K562 (cell line): ENCODE measurements at regions not wholly inside any gene's neighbourhood (a gene's known extent, or its start where the extent isn't known, plus 50 kb on each side); places are given as distances from the start of the nearest gene placed in this dataset.

Experiments used
- ATAC-seq: fragments of 200-7000 bp; cut with Tn5 transposase; 3 replicates; pipeline ENCODE4 v1.9.1; 2020; ENCODE audit warnings: moderate library complexity
- BruUV-seq: library from RNA; stranded (reverse); fragments of 400-500 nt; replicated peaks from 2 replicates; lab custom pipeline; 2021; lab: Mats Ljungman, UMichigan
- CTCF ChIA-PET: fragments of 300-600 bp; formaldehyde crosslinking; extraction: SDS; loops from one replicate; lab custom pipeline; 2021; ENCODE audit warnings: low intra/inter-chr PET ratio; lab: Yijun Ruan, JAX
- POLR2A ChIA-PET: fragments of 300-600, 350-650 bp; sonication (Branson Sonifier 250); formaldehyde crosslinking; extraction: SDS; loops from one replicate; lab custom pipeline; 2021; ENCODE audit warnings: antibody characterized with exemption, inconsistent platforms; lab: Yijun Ruan, JAX
- DNase-seq, 4 experiments: peaks; one replicate each; pipeline versions ENCODE4 v3.0.0 to v3.0.0-alpha.2; 2011 to 2018; ENCODE audit warnings: low spot score in 3 of 4, mixed read lengths in 3 of 4; ENCODE audit errors: extremely low read depth in 1 of 4
- FAIRE-seq: peaks from 2 replicates; lab custom pipeline; 2011; peaks lifted over from hg19 to GRCh38; lab: Jason Lieb, UNC
- H2AFZ ChIP-seq: 2 replicates; pipeline ENCODE4 v1.6.0; 2011; ENCODE audit warnings: low read depth, low read length, control low read depth, inconsistent platforms
- H3K27ac ChIP-seq: fragments of 200-600 bp; 3 replicates; pipeline ENCODE4 v1.8.0; 2011; ENCODE audit warnings: low read depth, mild to moderate bottlenecking, control low read depth, inconsistent platforms, low read length, moderate library complexity, mixed read lengths; ENCODE audit errors: extremely low read depth
- H3K27me3 ChIP-seq, 2 experiments: fragments of 300-600 bp in 1 of 2; 2 replicates in 1 of 2; 3 replicates in 1 of 2; pipeline versions ENCODE4 v1.6.0 to v1.8.0; 2011; ENCODE audit warnings: inconsistent platforms in 2 of 2, low read length in 2 of 2, mild to moderate bottlenecking in 1 of 2, mixed read lengths in 1 of 2, moderate library complexity in 1 of 2; ENCODE audit not compliant: control insufficient read depth in 2 of 2, insufficient read depth in 2 of 2
- H3K36me3 ChIP-seq: fragments of 300-600 bp; 3 replicates; pipeline ENCODE4 v1.8.0; 2011; ENCODE audit warnings: mild to moderate bottlenecking, low read length, inconsistent platforms; ENCODE audit not compliant: control insufficient read depth, insufficient read depth
- H3K4me1 ChIP-seq, 2 experiments: fragments of 200-600 bp in 1 of 2; replicated peaks in 1 of 2; 2 replicates in 1 of 2; 3 replicates in 1 of 2; pipeline versions ENCODE4 v1.5.1 to v1.8.0; 2011; ENCODE audit warnings: inconsistent platforms in 2 of 2, low read length in 2 of 2, mild to moderate bottlenecking in 1 of 2, mixed read lengths in 1 of 2, moderate library complexity in 1 of 2; ENCODE audit not compliant: control insufficient read depth in 2 of 2, insufficient read depth in 2 of 2
- H3K4me2 ChIP-seq: 2 replicates; pipeline ENCODE4 v1.6.1; 2011; ENCODE audit warnings: low read length, control low read depth, inconsistent platforms, mixed read lengths; ENCODE audit not compliant: insufficient read depth
- H3K4me3 ChIP-seq: fragments of 200-600 bp; sonication (generic), shearing (Covaris generic); 2 replicates; pipeline ENCODE4 v1.5.1; 2016; ENCODE audit warnings: control low read depth, inconsistent platforms
- H3K79me2 ChIP-seq: fragments of 200-600 bp; 3 replicates; pipeline ENCODE4 v1.8.0; 2011; ENCODE audit warnings: low read length, inconsistent platforms; ENCODE audit not compliant: control insufficient read depth, insufficient read depth
- H3K9ac ChIP-seq, 2 experiments: 2 replicates each; pipeline versions ENCODE4 v1.6.0 to v1.6.1; 2011; ENCODE audit warnings: low read depth in 2 of 2, low read length in 2 of 2, control low read depth in 1 of 2, inconsistent platforms in 1 of 2, mild to moderate bottlenecking in 1 of 2, mixed read lengths in 1 of 2; ENCODE audit not compliant: insufficient read depth in 1 of 2
- H3K9me1 ChIP-seq: one replicate; pipeline ENCODE4 v1.6.0; 2011; ENCODE audit warnings: inconsistent platforms, mild to moderate bottlenecking, low read length, moderate library complexity; ENCODE audit not compliant: control insufficient read depth, insufficient read depth
- H3K9me3 ChIP-seq: replicated peaks from 2 replicates; pipeline ENCODE4 v1.5.1; 2011; ENCODE audit warnings: low read depth, low read length, inconsistent platforms; ENCODE audit not compliant: control insufficient read depth, insufficient read depth
- H4K20me1 ChIP-seq: replicated peaks from 2 replicates; pipeline ENCODE4 v1.6.1; 2011; ENCODE audit warnings: low read length, inconsistent platforms, mixed read lengths; ENCODE audit not compliant: control insufficient read depth, insufficient read depth
- ATF7 ChIP-seq: fragments of 450-650 bp; IDR thresholded peaks from 2 replicates; pipeline ENCODE4 v1.7.1; 2014; ENCODE audit warnings: mild to moderate bottlenecking, moderate library complexity
- JUNB ChIP-seq: fragments of 450-650 bp; formaldehyde crosslinking; conservative IDR thresholded peaks from 2 replicates; pipeline ENCODE4 v1.4.0; 2020; ENCODE audit warnings: mild to moderate bottlenecking
- RBM17 ChIP-seq: fragments of 200-400 bp; formaldehyde crosslinking; IDR thresholded peaks from 2 replicates; pipeline ENCODE4 v1.6.1; 2017; ENCODE audit warnings: low read depth, mild to moderate bottlenecking, low read length, borderline replicate concordance
- U2AF1 ChIP-seq: fragments of 200-400 bp; formaldehyde crosslinking; optimal IDR thresholded peaks from 2 replicates; pipeline ENCODE3; 2017; ENCODE audit warnings: mild to moderate bottlenecking, low read depth, low read length, moderate library complexity
- WGBS: fragments of 100-300 bp; shearing (Covaris generic); methylation state at CpG from one replicate; pipeline ENCODE4 v1.1.6; 2016; ENCODE audit warnings: low coverage, mixed read lengths; ENCODE audit not compliant: insufficient coverage; ENCODE audit errors: missing lambda C conversion rate; 5-methylcytosine and 5-hydroxymethylcytosine counted together
- in situ Hi-C: fragments of 300-500 bp; cut with MboI; formaldehyde crosslinking; loops from 4 replicates; pipeline ENCODE4 v1.15.0; 2018; ENCODE audit warnings: inconsistent platforms, mixed read lengths
- intact Hi-C: fragments of 100-400 bp; cut with micrococcal nuclease; formaldehyde crosslinking; loops from 2 replicates; pipeline ENCODE4 v1.14.2; 2022
- TF ChIP-seq, protein P1 (sequence below), 2 experiments: fragments of 450-650 bp in 1 of 2; sonication (generic) in 1 of 2; formaldehyde crosslinking in 1 of 2; IDR thresholded peaks in 1 of 2; conservative IDR thresholded peaks in 1 of 2; 2 replicates each; pipeline versions ENCODE4 v1.6.1 to v1.8.1; 2016 to 2023; ENCODE audit warnings: mild to moderate bottlenecking in 2 of 2, moderate library complexity in 2 of 2, inconsistent platforms in 1 of 2, missing genetic modification reagents in 1 of 2

DNA sequence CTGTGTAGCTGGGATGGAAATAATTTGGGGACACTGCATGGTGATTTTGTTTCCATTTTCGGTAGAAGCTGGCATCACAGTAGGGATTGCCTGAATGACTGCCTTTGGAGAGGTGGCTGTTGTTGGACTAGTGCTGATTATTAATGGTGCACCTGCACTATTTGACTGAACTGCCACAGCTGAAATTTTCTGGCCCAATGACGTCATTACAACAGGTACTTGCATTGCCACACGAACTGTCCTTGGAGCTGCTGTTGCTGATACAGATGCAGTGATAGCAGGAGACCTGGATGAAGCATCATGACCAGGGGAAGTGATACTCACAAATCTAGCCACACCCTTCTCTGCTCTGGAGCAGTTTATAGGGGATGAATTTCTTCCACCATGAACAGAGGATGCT is 95.6 kb upstream of the FOXC1 start:
- no peak overlapping the region for H3K9ac ChIP-seq
- H3K4me3 ChIP-seq: no peak overlapping the region
- no peaks in the 10 kb centered on the region for H3K9me3 ChIP-seq
- TF ChIP-seq U2AF1 (no peak), RBM17 (no peak), JUNB (0 out of 2 replicates have a peak, but pooled peaks have one; percentile 22), ATF7 (peak; percentile 69; the same call in 1 of the 2 replicates)
- TF ChIP-seq, protein P1, sequence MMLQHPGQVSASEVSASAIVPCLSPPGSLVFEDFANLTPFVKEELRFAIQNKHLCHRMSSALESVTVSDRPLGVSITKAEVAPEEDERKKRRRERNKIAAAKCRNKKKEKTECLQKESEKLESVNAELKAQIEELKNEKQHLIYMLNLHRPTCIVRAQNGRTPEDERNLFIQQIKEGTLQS (IDR thresholded peaks at IDR 0.05): peak; percentile 58; the same call in 1 of the 2 replicates
- TF ChIP-seq, protein P1 (CRISPR knock-in tag; conservative IDR thresholded peaks at IDR 0.05): no peak
- ATAC-seq (no peak), FAIRE-seq (no peak), DNase-seq (no peak)
- H3K36me3 ChIP-seq: no peaks in the 10 kb centered on the region
- intact Hi-C loops: no loop called here
- H3K9me1 ChIP-seq: no peaks in the 10 kb centered on the region
- H3K4me1 ChIP-seq: peaks cover 0 to 7% of the 10 kb centered on the region in 2 experiments; a peak in 2 of 5 replicates
- H3K79me2 ChIP-seq: no peaks in the 10 kb centered on the region
- 0% methylated on average over 3 of the region's 3 CpGs for whole genome bisulfite sequencing
- H2AFZ ChIP-seq: no peak overlapping the region
- no peak overlapping the region for H3K4me2 ChIP-seq
- H3K27me3 ChIP-seq: peaks cover 0 to 33% of the 10 kb centered on the region in 2 experiments; a peak in 4 of 5 replicates
- no peaks in the 10 kb centered on the region for H4K20me1 ChIP-seq
- in situ Hi-C loops: no loop called here
- no TSS peak for BruUV-seq
- ChIA-PET POLR2A (interaction anchor here (0.7 kb wide), 1 partner anchor 11 kb away, joined by 3 read pairs; no protein-coding TSS in a partner anchor), CTCF (no interaction called here)
- H3K27ac ChIP-seq: no peak overlapping the region
